ENCODE measurements at regions not wholly inside any gene's neighbourhood (a gene's known extent, or its start where the extent isn't known, plus 50 kb on each side); places are given as distances from the start of the nearest gene placed in this dataset.

- no peak for TF ChIP-seq CTCF (IDR thresholded peaks at IDR 0.05)
- TF ChIP-seq POLR2A (IDR thresholded peaks at IDR 0.05) = no peak
These were observed 76.5 kb downstream of the SPRING1 start for GRCh38 chr12:116661341-116661740.

All from thyroid gland (tissue), 4 donors.